Epithelial cell of esophagus (primary cell): ENCODE measurements at regions not wholly inside any gene's neighbourhood (a gene's known extent, or its start where the extent isn't known, plus 50 kb on each side); places are given as distances from the start of the nearest gene placed in this dataset.
A peak's percentile ranks its signal among the peaks of the same experiment; 100 is the strongest.
"Not testable (repeated sequence)": the region's sequence is repeated elsewhere in the genome, so short reads cannot be mapped to it uniquely, and the experiment has no call there.

Experiments
- DNase-seq: peaks from one replicate; pipeline ENCODE4 v3.0.0; 2010; ENCODE audit warnings: low read depth
- H3K4me3 ChIP-seq: 2 replicates; pipeline ENCODE4 v1.5.1; 2011; ENCODE audit warnings: mild to moderate bottlenecking, low read length, control low read depth
- TF ChIP-seq, protein P1 (sequence below): IDR thresholded peaks from 2 replicates; pipeline ENCODE4 v1.5.1; 2011; ENCODE audit warnings: low read depth, mild to moderate bottlenecking, low read length, control low read depth, inconsistent platforms; ENCODE audit not compliant: insufficient read depth; ENCODE audit errors: missing control alignments

GRCh38 chr4:178003098-178003657 is 560.9 kb upstream of the AGA start:
- DNase-seq, result no peak
- H3K4me3 ChIP-seq, result no peak overlapping the region
- TF ChIP-seq, protein P1, sequence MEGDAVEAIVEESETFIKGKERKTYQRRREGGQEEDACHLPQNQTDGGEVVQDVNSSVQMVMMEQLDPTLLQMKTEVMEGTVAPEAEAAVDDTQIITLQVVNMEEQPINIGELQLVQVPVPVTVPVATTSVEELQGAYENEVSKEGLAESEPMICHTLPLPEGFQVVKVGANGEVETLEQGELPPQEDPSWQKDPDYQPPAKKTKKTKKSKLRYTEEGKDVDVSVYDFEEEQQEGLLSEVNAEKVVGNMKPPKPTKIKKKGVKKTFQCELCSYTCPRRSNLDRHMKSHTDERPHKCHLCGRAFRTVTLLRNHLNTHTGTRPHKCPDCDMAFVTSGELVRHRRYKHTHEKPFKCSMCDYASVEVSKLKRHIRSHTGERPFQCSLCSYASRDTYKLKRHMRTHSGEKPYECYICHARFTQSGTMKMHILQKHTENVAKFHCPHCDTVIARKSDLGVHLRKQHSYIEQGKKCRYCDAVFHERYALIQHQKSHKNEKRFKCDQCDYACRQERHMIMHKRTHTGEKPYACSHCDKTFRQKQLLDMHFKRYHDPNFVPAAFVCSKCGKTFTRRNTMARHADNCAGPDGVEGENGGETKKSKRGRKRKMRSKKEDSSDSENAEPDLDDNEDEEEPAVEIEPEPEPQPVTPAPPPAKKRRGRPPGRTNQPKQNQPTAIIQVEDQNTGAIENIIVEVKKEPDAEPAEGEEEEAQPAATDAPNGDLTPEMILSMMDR, result no peak

GRCh38 chr4:178010596-178010995 is 568.4 kb upstream of the AGA start:
- TF ChIP-seq, protein P1, result no peak
- DNase-seq, result no peak
- H3K4me3 ChIP-seq, result no peak overlapping the region

DNA sequence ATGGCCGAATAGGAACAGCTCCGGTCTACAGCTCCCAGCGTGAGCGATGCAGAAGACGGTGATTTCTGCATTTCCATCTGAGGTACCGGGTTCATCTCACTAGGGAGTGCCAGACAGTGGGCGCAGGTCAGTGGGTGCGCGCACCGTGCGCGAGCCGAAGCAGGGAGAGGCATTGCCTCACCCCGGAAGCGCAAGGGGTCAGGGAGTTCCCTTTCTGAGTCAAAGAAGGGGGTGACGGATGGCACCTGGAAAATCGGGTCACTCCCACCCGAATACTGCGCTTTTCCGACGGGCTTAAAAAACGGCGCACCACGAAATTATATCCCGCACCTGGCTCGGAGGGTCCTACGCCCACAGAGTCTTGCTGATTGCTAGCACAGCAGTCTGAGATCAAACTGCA is 572.8 kb upstream of the AGA start:
- not testable (repeated sequence) for DNase-seq, H3K4me3 ChIP-seq

GRCh38 chr4:178026999-178027398 is 584.8 kb upstream of the AGA start:
- TF ChIP-seq, protein P1, result no peak

GRCh38 chr4:178027796-178028195 is 585.6 kb upstream of the AGA start:
- no peak for DNase-seq
- H3K4me3 ChIP-seq, result no peak overlapping the region
- TF ChIP-seq, protein P1, result no peak

More at GRCh38 chr4:178026999-178027398, 584.8 kb upstream of the AGA start:
- peak; percentile 9 for DNase-seq
- H3K4me3 ChIP-seq, result no peak overlapping the region

GRCh38 chr4:178028481-178028880 is 586.2 kb upstream of the AGA start:
- DNase-seq, result no peak
- TF ChIP-seq, protein P1, result no peak
- no peak overlapping the region for H3K4me3 ChIP-seq

DNA sequence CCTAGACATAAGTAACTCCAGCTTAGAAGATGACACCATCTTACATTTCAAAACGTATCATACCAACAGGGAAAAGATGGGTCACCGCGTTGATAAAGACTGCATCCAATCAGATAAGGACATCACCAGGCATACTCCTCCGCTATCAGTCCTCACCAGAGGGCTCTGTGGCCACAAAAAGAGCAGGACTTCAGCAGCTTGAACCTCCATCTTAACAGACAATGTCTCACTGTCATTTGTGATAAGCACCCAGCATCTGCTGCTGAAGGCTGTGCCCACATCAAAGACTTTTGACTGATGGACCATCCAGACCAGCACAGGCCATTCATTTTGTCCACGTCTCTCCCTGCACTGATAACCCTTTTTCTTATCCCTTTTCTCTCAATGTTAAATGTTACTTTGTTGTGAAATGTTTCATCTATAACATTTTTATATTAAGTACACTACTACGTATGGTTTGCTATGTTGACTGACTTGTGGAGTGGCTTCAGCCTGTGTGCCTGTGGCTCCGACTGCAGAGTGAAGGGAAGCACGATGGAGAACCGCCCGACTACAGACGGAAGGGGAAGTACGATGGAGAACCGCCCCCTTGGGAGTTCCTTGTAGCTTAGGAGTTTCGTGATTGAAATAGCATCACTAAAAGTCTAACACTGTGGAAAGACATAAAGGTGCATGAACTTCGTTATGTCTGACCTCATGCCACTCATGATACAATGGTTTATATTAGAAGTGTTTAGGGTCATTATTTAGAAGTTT is 595.4 kb upstream of the AGA start:
- no peak for DNase-seq
- H3K4me3 ChIP-seq, result no peak overlapping the region
- TF ChIP-seq, protein P1, result no peak
